GM23248 (cell line): ENCODE measurements at regions not wholly inside any gene's neighbourhood (a gene's known extent, or its start where the extent isn't known, plus 50 kb on each side); places are given as distances from the start of the nearest gene placed in this dataset.

ENCODE experiments used
- DNase-seq: peaks from one replicate; pipeline ENCODE4 v3.0.0-alpha.2; 2015
- H2AFZ ChIP-seq: fragments of 200-600 bp; sonication (generic); 2 replicates; pipeline ENCODE4 v1.6.1; 2016; ENCODE audit warnings: antibody characterized with exemption
- H3F3A ChIP-seq: fragments of 200-600 bp; sonication (generic); 2 replicates; pipeline ENCODE4 v1.6.1; 2016; ENCODE audit warnings: mild to moderate bottlenecking, antibody characterized with exemption, mixed run types; ENCODE audit not compliant: insufficient read depth
- H3K27ac ChIP-seq: fragments of 200-600 bp; sonication (generic); 2 replicates; pipeline ENCODE4 v1.5.1; 2016; ENCODE audit warnings: mild to moderate bottlenecking
- H3K27me3 ChIP-seq: fragments of 200-600 bp; sonication (generic); replicated peaks from 2 replicates; pipeline ENCODE4 v1.6.1; 2016; ENCODE audit warnings: mild to moderate bottlenecking; ENCODE audit not compliant: insufficient read depth
- H3K36me3 ChIP-seq: fragments of 200-600 bp; sonication (generic); 2 replicates; pipeline ENCODE4 v1.6.1; 2016; ENCODE audit warnings: low read depth, mild to moderate bottlenecking
- H3K4me1 ChIP-seq: fragments of 200-600 bp; sonication (generic); 2 replicates; pipeline ENCODE4 v1.6.1; 2016; ENCODE audit warnings: mild to moderate bottlenecking; ENCODE audit not compliant: insufficient read depth
- H3K4me2 ChIP-seq: fragments of 200-600 bp; sonication (generic); one replicate; pipeline ENCODE4 v1.6.1; 2016; ENCODE audit warnings: mild to moderate bottlenecking; ENCODE audit not compliant: unreplicated experiment
- H3K4me3 ChIP-seq: fragments of 200-600 bp; sonication (generic); 2 replicates; pipeline ENCODE4 v1.5.1; 2016; ENCODE audit warnings: mild to moderate bottlenecking
- H3K79me2 ChIP-seq: fragments of 200-600 bp; sonication (generic); 2 replicates; pipeline ENCODE4 v1.6.1; 2016; ENCODE audit warnings: mild to moderate bottlenecking; ENCODE audit not compliant: insufficient read depth
- H3K9ac ChIP-seq: fragments of 200-600 bp; sonication (generic); 2 replicates; pipeline ENCODE4 v1.6.1; 2016; ENCODE audit warnings: mild to moderate bottlenecking
- H3K9me2 ChIP-seq: fragments of 200-600 bp; sonication (generic); 2 replicates; pipeline ENCODE4 v1.6.1; 2016; ENCODE audit warnings: mixed run types, mild to moderate bottlenecking, moderate library complexity; ENCODE audit not compliant: insufficient read depth
- H3K9me3 ChIP-seq: fragments of 200-600 bp; sonication (generic); one replicate; pipeline ENCODE4 v1.6.1; 2017; ENCODE audit warnings: low read depth
- H4K20me1 ChIP-seq: fragments of 200-600 bp; sonication (generic); 2 replicates; pipeline ENCODE4 v1.6.0; 2016; ENCODE audit not compliant: insufficient read depth
- EZH2 ChIP-seq: fragments of 200-600 bp; sonication (generic); IDR thresholded peaks from 2 replicates; pipeline ENCODE4 v1.6.1; 2018; ENCODE audit warnings: antibody characterized with exemption, mild to moderate bottlenecking; ENCODE audit not compliant: insufficient read depth, poor library complexity, severe bottlenecking
- EZH2phosphoT487 ChIP-seq: fragments of 200-600 bp; sonication (generic); IDR thresholded peaks from 2 replicates; pipeline ENCODE4 v1.6.1; 2018; ENCODE audit warnings: antibody characterized with exemption, moderate library complexity, mild to moderate bottlenecking, low read depth; ENCODE audit not compliant: insufficient read depth
- WGBS, 2 experiments: methylation state at CpG; one replicate each; pipeline ENCODE4 v1.1.6; 2015 to 2017; ENCODE audit warnings: low lambda C conversion rate in 2 of 2, low coverage in 1 of 2; ENCODE audit errors: missing lambda C conversion rate in 2 of 2; 5-methylcytosine and 5-hydroxymethylcytosine counted together
- in situ Hi-C: fragments of 300-500 bp; cut with MboI; formaldehyde crosslinking; loops from 2 replicates; pipeline ENCODE4 v1.15.0; 2020

DNA sequence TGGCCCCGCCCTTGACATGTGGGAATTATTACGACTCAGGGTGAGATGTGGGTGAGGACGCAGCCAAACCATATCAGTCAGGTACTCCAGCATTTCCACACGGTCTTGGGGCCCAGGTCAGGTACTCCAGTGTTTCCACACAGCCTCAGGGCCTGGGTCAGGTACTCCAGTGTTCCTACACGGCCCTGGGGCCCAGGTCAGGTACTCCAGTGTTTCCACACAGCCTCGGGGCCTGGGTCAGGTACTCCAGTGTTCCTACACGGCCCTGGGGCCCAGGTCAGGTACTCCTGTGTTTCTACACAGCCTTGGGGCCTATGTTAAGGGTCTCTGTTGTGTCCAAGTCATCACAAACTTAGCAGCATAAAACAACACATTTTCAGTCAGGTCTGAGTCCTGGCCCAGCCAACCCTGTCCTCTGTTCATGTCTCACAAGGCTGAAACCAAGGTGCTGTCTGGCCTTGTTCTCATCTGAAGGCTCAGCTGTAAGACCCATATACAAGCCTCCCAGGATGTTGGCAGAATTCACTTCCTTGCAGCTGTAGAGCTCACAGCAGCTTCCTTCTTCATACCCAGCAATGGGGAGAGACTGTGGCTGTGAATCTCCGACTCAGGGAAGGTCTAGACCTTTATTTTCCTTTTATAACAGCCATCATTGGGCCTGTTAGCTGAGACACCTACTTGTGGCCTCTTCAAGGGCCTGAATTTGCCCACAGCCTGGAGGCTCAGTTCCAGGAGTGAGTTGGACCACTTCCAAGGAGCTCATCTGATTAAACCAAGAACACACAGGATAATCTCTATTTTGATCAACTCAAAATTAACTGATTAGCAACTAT, 107.6 kb upstream of the SFSWAP start:
- Histone ChIP-seq H3K27ac (no peak overlapping the region), H3K9me3 (no peaks in the 10 kb centered on the region), H3K27me3 (peaks cover 21% of the 10 kb centered on the region), H2AFZ (no peak overlapping the region), H3F3A (no peaks in the 10 kb centered on the region), H3K79me2 (no peaks in the 10 kb centered on the region), H3K4me2 (no peak overlapping the region), H3K9ac (no peak overlapping the region), H3K4me1 (no peaks in the 10 kb centered on the region), H3K36me3 (no peaks in the 10 kb centered on the region), H4K20me1 (no peaks in the 10 kb centered on the region), H3K4me3 (no peak overlapping the region), H3K9me2 (no peaks in the 10 kb centered on the region)
- 26 to 29% methylated on average over 8 of the region's 8 CpGs for WGBS, 2 experiments
- in situ Hi-C loops: no loop called here
- no peak for TF ChIP-seq EZH2
- TF ChIP-seq EZH2phosphoT487: no peak
- DNase-seq: no peak

DNA sequence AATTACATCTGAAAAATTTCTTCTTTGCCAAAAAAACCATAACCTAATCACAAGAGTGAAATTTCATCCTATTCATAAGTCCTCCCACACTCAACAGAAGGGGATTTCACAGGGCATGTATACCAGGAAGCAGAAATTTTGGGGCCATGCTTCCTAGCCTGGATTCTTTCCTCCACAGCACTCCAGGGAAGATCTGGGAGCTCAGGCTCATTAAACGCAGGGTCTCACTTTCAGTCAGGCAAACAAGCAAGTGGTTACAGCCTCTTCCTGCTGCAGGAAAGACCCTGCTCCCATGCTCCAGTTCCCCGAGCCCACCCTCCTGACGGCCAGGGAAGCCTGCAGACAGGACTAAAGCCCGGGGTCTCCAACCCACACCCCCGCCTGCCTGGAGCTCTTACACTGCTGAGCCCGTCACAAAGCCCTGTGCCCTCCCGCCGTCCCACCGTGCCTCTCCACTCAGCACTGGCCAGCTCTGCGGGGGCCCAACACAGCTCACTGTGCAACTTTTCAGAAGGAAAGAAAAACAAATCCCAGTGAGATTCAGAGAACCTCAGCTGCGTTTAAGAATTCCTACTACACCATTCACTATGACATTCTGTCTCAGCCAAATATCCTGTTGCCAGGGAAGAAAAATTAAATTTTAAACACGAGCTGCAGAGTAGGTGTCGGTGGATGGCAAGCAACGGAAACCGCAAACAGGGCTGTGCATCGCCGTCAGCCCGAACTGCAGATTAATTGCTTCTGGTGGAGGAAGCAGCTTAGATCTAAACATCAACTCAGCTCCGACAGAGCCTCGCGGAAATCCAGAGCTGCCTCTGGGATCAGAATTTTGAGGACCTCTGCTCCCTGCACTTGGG, 106.7 kb upstream of the SFSWAP start:
- no peaks in the 10 kb centered on the region for H3K36me3 ChIP-seq
- 63 to 66% methylated on average over 21 of the region's 21 CpGs for WGBS, 2 experiments
- no peaks in the 10 kb centered on the region for H4K20me1 ChIP-seq
- no peaks in the 10 kb centered on the region for H3F3A ChIP-seq
- in situ Hi-C loops: no loop called here
- H3K9ac ChIP-seq: no peak overlapping the region
- no peak overlapping the region for H3K4me2 ChIP-seq
- no peaks in the 10 kb centered on the region for H3K79me2 ChIP-seq
- H3K27ac ChIP-seq: no peak overlapping the region
- DNase-seq: no peak
- no peaks in the 10 kb centered on the region for H3K9me2 ChIP-seq
- H2AFZ ChIP-seq: no peak overlapping the region
- H3K4me3 ChIP-seq: no peak overlapping the region
- no peak for TF ChIP-seq EZH2
- TF ChIP-seq EZH2phosphoT487: no peak
- no peaks in the 10 kb centered on the region for H3K9me3 ChIP-seq
- no peaks in the 10 kb centered on the region for H3K4me1 ChIP-seq
- peaks cover 25% of the 10 kb centered on the region for H3K27me3 ChIP-seq

DNA sequence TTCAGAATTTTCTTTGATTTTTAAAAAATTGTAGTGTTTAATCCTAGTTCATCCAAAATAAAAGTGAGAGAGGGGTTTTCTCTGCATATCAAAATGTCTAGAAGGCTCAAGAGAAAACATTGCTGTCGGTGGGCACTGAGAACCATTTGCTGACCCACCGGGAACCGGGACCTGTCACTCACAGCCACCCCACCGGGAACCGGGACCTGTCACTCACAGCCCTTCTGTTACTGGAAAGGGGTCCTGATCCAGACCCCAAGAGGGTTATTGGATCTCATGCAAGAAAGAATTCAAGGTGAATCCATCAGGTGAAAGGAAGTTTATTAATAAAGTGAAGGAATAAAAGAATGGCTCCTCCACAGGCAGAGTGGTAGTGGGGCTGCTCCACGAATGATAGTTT, 106.0 kb upstream of the SFSWAP start:
- Histone ChIP-seq H3K4me2 (no peak overlapping the region), H3K9ac (no peak overlapping the region), H3K27me3 (peaks cover 25% of the 10 kb centered on the region), H3K36me3 (no peaks in the 10 kb centered on the region), H3F3A (no peaks in the 10 kb centered on the region), H3K79me2 (no peaks in the 10 kb centered on the region), H3K9me2 (no peaks in the 10 kb centered on the region), H3K4me1 (no peaks in the 10 kb centered on the region), H3K27ac (no peak overlapping the region), H3K9me3 (no peaks in the 10 kb centered on the region), H4K20me1 (no peaks in the 10 kb centered on the region), H3K4me3 (no peak overlapping the region), H2AFZ (no peak overlapping the region)
- no peak for DNase-seq
- no peak for TF ChIP-seq EZH2phosphoT487
- TF ChIP-seq EZH2: no peak
- in situ Hi-C loops: no loop called here
- WGBS, 2 experiments: 74 to 75% methylated on average over 6 of the region's 6 CpGs

- WGBS, 2 experiments: 66 to 79% methylated on average over 7 of the region's 7 CpGs
- Histone ChIP-seq H3K4me2 (no peak overlapping the region), H3K36me3 (no peaks in the 10 kb centered on the region), H3K4me1 (no peaks in the 10 kb centered on the region), H3K79me2 (no peaks in the 10 kb centered on the region), H2AFZ (no peak overlapping the region), H4K20me1 (no peaks in the 10 kb centered on the region), H3F3A (no peaks in the 10 kb centered on the region), H3K27me3 (peaks cover 25% of the 10 kb centered on the region), H3K4me3 (no peak overlapping the region), H3K9me2 (no peaks in the 10 kb centered on the region), H3K9ac (no peak overlapping the region), H3K27ac (no peak overlapping the region), H3K9me3 (no peaks in the 10 kb centered on the region)
- in situ Hi-C loops: no loop called here
- no peak for TF ChIP-seq EZH2phosphoT487
- no peak for TF ChIP-seq EZH2
- DNase-seq: no peak
Measured at GRCh38 chr12:131605304-131605829, 105.5 kb upstream of the SFSWAP start.
